HG02938 (cell line): ENCODE measurements at regions not wholly inside any gene's neighbourhood (a gene's known extent, or its start where the extent isn't known, plus 50 kb on each side); places are given as distances from the start of the nearest gene placed in this dataset.

Experiments used
- ATAC-seq: cut with Tn5 transposase; IDR thresholded peaks from one replicate; pipeline ENCODE4 v1.9.1; 2021; ENCODE audit warnings: mild to moderate bottlenecking, moderate library complexity; ENCODE audit not compliant: unreplicated experiment

DNA sequence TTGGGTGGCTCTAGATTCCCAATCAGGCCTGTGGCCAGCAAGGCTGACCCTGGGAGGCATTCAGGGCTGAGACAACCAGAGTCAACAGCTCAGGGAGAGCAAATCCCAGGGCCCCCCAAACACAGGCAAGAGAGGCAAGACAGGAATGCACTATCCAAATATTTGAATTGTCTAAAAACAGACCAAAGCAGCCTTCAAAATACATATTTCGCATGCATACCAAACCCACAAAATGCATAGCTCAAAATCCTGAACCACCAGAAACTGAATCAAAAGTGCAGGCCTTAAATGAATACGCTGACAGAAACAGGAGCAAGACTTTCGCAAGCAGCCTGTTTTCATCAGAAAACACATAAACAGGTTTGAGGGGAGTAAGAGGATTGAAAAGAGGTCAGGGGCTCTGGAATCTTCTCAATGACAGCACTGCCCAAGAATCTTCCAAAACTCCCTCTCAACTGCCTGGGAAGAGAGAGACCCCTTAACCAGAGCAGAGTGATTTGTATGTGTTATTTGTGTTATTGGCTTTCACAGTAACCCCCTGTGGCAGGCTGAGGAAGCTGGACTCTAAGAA is 213.6 kb upstream of the CDH5 start:
- ATAC-seq, result no peak

DNA sequence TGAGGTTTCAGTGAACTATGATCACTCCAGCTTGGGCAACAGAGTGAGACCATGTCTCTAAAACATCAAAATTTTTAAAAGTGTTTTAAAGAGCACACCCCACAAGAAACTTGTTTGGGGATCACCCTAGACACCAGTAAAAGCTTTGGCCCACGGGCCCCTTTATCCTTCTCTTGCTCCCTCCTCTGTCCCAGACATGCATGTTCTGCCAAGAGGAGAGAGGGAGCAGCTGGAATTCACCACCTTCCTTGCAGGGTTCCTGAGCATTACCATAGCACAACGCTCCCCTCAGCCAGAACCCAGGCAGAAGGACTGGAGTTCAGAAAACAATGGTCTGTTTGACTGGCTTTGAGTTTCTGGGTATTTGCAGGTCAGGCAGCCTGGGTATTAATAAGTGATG is 214.3 kb upstream of the CDH5 start:
- ATAC-seq, result no peak

DNA sequence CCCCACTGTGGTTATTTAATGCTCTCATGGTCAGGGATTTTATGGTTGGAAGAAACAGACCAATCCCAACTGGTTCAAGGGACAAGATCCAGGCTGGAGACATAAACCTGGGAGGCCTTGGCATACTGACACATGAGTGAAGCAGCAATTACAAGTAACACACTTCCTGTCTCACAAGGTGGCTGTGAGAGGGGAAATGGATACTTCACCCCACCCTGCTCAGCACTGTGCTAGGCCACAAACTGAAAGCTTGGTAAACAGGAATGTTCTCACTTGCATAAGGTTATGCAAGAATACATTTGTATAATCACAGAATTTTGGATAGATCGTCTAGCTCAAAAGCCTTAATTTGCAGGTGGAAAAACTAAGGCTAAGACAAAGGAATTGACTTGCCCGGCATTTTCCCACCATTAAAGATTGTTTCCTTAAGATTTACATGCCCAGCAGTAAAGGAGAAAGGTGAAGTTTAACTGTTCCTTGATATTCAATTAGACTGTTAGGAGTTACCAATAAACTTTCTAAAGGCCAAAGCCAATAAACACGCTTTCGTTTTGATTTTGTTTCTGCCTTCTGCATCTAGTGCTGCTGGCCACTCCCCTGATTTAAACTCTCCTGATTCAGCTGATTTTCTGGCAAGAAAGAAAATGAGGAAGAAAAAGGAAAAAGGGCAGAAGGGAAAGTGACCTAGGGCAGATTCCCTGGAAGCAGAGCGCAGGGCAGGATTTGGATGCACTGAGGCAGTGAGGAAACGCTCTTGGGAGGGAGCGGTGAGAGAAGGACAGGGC is 215.6 kb upstream of the CDH5 start:
- no peak for ATAC-seq

DNA sequence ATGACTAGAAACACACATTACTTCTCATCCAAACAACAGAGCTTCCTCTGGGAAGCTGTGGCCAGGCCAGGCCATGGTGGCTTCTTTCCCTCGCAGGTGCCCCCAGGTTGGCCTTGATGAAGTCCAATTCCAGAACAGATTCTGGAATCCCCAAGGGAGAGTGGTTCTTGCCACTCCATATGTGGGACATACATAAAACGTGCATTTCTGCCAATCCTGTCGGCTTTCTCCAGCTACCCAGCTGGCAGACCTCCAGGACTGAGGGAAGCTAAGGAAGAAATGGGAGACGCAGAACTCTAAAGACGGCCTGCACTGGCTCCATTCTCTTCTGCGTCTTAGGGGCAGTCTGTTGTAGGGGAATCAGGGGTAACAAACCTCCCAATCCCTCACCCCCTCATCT is 219.2 kb upstream of the CDH5 start:
- no peak for ATAC-seq

DNA sequence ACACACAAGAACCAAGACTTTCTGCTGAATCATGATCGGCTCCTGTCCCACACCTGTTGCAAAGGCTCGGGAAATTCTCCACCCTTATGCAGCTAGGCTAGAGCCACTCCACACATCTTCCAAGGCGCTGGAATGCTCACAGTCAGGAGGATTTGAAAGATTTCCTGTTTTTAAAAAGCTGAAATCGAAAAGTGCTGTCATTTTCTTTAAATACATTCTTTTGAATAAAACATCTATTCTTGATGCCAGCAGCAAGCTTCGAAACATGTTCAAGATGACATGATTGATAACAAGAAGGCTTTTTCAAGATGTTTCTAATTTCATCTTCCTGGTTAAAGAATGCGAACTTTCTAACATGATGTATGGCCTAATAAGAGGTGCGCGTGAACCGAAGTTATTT is 219.7 kb upstream of the CDH5 start:
- ATAC-seq, result no peak

DNA sequence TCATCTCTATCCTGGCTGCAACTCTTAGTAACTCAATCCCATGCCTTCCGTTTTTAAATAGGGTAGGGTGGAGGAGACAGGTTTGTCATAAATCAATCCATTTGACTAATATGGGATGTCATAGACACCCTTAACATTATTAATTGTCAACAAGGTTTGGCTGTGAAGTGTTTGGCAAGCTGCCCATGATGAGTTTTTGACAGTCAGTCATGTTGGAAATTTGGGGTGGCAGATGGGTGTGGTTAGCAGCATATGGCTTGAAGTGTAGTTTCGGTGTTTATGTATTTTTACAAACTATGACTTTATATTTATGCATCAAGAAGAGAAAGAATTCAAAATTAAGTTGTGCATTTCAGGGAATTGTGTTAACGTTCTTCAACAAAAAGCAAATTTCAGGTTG is 221.8 kb upstream of the CDH5 start:
- no peak for ATAC-seq

DNA sequence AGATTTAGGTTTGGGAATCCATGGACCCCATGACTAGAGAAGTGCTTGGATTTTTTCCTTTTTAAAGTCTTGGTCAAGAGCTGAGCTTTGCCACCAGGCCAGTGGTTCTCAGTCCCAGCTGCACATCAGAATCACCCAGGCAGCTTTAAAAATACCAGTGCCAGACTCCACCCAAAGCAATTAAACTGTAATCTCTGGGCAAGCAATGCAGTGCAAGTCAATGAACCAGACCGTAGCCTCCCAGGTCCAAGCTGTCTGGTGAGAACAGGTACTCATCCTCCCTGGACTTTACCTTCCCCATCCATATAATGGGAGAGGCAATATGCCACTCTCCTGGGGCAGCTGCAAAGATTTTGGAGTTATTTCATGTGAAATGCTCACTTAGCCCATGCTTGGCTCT is 223.1 kb upstream of the CDH5 start:
- ATAC-seq, result no peak

DNA sequence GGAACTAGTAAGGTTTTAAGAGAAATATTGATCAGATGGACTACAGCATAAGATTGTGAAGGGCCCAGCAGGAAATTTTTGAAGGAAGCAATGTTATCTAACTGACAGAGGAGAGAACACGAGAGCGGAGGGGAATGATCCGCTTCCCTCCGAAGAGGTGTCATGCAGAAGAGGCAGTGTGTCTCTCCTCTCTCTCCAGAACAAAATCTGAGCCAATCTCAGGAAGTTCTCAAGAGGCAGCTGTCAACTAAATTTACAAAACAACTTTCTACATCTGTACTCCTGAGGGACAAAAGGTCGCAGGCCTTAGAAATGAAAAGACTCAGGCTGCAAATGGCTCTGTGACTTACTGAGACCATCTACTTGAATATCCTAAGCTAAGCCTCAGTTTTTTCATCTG is 224.6 kb upstream of the CDH5 start:
- no peak for ATAC-seq

DNA sequence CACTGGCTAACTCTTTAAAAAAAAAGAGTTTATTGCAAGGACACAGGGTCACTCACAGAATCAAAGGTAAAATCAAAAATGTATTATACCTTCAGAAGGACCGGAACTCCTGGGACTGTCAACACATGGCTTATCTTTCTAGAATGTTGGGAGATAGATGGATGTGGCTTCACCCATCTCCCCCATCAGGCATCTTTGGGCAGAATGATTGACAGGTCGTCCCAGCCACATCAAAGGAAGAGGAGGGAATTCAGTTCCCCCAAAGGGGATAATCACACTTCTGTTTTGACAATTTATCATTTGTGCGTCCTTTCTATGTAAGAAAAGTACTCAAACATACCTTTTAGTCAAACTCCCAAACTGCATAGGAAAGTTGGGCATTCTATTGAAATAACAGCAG is 228.6 kb upstream of the CDH5 start:
- ATAC-seq, result no peak

DNA sequence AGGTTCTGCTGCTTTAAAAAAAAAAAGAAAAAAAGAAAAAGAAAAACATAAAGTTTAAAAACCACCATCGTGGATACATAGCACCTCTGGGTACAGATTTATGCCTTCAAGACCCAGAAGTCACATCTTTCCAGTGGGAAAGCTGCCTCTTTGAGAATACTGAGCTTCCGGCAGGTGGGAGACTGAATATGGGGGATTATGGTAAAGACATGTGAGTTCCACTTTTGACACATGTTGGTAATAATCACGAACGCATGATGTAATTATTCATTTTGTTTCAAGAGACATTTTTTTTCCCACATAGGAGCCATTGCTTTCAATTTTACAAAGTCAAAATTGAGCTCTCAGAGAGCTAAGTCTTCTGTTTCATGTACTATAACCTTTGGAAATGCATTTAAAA is 229.7 kb upstream of the CDH5 start:
- ATAC-seq, result no peak

DNA sequence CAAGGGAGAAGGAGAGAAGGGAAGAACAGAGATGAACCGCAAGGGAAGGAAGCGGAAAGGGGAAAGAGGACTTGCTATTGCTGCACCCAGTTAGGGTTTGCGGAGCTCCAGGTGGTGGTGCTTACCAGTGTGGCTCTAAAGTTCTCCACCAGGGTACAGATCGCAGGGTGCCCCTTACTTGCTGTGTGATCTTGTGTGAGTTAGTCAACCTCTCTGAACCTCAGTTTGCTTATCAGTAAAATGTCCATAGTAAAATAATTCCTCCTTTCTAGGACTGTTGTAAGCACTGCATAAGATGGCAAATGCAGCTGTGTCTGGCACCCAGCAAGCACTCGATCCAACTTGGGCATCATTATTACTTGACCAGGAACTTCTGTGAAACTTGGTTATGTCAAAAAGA is 230.7 kb upstream of the CDH5 start:
- ATAC-seq, result no peak

DNA sequence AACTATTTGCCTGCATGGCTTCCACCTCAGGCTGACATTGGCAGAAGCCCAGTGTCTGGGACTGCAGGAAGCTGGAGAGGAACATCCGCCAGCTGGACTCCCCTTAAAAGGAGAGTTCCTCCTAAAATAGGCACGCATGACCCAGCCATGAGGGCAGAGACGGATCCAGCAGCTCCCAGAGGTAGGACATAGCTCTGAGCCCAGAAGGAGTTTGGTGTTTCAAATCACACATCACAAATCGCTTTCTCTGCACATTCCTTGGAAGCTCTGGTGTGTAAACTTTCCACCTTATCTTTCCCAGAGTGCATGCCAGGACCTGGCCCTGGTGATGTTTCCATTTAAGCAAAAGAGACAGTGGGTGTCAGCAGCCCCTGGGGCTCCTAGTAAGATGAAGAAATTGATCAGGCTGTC is 231.1 kb upstream of the CDH5 start:
- no peak for ATAC-seq

DNA sequence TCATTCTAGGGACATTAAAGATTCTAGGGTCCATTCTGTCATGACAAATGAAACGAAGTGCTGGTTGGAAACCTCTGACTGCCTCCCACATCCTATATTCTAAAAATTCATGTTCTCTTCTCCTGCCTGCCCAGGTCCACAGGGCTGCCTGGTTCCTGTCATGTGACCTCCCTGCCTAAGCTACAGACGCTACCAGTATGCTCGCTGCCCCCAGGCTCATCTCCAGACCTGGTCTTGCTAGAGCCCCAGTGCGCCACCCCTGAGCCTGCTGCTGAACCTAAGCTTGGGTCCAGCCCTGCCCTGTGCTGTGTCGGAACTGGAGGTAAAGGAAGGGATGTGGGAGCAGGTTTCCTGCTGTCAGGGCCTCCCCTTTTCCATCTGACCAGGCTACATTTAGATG is 231.6 kb upstream of the CDH5 start:
- ATAC-seq, result no peak

DNA sequence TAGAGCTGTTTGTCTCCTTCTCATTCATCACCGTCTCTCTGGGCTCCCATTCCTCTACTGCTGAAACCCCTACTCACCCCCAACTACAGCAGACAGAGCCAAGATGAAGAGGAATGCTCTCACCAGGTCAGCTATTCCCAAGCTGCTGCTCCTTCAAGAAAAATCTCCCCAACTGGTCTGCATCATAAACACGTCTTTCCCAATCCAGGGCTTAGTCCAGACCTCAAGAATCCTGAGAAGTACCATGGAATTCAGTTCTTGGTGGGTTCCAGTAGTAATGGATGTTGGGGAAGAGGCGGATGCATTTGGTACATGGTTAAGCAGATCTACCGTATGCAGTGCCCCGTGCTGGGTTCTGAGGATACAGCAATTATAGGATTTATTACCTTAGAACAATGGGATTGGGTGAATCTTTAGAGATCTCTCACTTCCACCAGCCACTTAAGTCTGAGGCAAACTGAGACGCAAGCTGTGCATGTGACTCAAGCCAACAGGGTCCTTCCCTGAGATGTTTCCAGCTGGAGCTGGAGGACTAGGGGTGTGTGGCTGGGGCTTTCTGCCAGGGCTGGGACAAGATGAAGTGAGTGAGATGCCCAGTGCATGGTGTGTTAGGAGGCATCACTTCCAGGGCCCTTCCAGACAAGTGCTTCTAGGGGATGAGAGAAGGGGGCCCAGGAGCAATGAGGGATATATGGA is 232.7 kb upstream of the CDH5 start:
- ATAC-seq, result no peak

DNA sequence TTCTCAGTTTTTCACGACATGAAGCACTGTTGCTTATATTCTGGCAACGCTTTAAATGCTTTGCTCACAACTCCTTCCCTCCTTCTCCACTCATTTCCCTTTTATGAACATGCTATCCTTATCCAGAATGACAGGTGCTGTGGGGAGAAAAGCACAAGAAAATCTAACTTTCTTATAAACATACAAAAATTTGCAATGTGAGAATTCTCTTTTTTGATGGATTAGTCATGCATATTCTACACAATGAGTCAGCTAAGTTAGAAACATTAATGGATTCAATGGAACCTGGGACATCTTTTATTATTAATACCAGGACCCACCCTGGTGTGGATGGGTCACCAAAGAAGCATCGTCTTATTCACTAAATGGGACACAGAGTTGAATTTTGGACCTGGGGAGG is 234.6 kb upstream of the CDH5 start:
- no peak for ATAC-seq

DNA sequence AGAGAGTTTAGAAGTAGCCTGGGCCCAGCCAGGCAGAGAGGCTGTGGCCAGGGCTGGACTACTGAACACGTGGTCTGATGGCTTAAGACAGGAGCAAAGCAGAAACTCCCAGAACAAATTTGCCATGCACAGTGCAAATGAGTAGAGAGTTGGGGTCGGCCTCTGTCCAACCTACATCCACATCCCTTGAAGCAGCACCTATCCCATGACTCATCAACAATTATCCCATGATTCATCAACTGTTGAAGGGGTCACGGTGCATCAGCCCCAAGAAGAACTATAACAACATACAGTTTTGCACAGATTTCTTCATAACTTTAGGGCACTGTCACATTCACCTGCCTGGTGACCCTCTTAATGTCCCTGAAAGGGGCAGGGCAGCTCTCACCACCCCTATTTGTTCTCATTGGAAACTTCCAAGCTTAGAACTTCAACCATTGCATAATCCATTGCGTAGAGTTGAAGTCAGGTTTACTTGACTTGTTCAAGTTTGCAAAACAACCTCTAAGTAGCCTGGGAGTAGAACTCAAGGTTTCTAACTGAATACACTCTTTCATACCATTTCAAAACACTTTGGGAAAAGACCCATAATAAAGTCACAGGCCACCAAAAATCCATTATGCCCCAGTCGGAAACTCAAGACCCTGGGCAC is 235.2 kb upstream of the CDH5 start:
- ATAC-seq, result no peak

DNA sequence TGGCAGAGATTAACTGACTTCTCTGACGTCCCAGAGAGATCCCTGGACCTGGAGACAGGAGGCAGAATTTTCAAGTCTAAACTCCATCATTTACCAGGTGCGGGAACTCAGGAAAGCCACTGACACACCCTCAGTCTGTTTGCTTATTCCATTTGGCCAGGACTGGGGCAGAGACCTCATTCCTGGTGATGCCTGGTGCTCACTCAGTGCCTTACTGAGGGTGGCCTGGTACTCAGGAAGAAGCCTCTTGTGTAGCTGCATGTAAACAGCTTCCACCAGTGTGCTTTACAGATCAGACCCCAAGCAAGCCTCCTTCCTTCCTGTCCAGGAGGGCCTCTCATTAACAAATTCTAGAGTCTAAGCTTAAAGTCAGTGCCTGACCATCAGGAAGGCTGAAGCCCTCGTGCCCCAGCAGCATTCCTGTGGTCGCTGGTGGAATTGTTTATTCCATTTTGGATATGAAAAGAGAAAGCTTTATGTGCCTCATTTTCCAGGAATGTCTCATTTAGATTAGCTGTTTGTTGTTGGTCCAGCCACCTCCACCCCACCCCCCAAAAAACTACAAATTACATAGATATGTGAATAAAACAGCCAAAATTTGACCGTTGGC is 236.1 kb upstream of the CDH5 start:
- ATAC-seq, result no peak

DNA sequence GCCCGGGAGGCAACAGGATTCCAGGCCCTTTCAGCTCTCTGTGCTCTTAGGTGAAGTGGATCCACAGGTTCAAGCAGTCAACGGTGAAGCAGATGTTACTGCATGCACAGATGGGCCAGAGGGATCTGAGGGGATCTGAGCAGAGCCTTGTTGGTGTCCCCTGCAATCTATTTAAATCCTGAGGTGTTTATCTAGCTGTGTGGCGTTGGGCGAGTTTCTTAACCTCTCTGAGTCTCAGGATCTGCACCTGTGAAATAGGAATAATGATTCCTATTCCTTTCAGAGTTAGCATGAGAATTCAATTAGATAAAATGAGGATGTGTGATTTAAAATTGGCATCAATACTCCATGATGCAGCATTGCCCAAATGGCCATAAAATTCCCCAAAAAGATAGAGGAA is 237.3 kb upstream of the CDH5 start:
- no peak for ATAC-seq

DNA sequence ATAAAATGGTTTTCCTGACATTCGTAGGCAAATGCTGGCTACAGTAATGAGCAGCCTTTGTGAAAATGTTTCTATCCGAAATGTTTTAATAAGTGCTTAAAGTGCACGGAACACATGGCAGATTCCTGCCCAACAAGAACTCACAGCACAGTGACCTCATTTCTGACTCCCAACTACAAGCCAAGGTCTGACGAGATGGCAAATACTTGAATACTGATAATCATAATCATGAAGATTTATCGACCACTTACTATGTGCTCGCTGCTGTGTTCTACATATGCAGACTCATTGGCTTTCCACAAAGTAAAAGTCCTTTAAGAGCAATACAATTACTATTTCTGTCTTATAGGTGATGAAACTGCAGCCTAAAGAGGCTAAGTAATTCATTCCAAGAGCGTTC is 238.1 kb upstream of the CDH5 start:
- no peak for ATAC-seq

DNA sequence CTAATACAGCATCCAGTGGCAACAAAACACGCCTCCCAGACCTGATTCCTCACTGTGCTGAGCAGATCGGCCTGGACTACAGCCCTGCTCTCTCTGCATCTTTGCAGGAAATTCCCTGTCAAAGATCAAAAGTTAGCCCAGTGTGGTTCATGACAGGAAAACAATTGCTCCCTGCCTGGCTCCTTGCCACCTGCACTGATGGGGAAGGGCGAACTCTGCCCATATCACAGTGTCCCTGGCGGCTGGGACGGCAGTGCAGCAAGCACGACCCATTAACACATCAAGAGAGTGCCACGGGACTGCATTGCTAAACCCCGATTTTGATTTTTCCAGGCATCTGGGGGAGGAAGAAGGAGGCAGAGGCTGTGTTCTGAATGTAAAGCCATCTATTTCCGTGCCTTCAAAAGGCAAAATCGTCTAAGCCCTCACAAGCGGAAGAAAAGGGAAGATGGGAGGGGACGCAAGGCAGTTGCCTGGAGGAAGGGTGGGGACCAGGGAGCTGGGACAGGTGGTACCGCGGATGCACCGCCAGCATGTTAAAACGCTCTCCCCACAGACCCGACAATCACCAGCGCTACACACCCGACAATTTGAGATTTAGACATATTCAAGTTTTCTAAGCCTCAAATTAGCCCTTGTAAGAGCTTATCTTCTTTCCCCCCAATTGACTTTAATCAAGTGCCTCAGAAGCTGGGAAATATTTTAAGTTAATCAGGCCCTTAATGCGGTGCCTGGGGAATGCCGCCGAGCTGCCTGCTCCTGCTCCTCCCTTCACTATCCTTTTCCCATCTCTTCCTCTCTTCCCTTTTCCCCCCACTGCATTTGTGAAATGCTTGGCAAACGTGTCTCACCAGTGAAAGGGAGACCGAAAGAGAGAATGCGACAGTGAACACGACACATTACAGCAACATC is 238.8 kb upstream of the CDH5 start:
- ATAC-seq, result no peak
